HG02588 (cell line): ENCODE measurements at regions not wholly inside any gene's neighbourhood (a gene's known extent, or its start where the extent isn't known, plus 50 kb on each side); places are given as distances from the start of the nearest gene placed in this dataset.
"Not testable (repeated sequence)": the region's sequence is repeated elsewhere in the genome, so short reads cannot be mapped to it uniquely, and the experiment has no call there.

Source experiments
- ATAC-seq: cut with Tn5 transposase; IDR thresholded peaks from one replicate; pipeline ENCODE4 v1.9.1; 2021; ENCODE audit warnings: mild to moderate bottlenecking, moderate library complexity; ENCODE audit not compliant: unreplicated experiment

GRCh38 chr14:43135877-43136411 lies 1371.1 kb downstream of the FSCB start:
- no peak for ATAC-seq

- no peak for ATAC-seq
Observed at GRCh38 chr14:43132441-43132840, 1374.6 kb downstream of the FSCB start.

DNA sequence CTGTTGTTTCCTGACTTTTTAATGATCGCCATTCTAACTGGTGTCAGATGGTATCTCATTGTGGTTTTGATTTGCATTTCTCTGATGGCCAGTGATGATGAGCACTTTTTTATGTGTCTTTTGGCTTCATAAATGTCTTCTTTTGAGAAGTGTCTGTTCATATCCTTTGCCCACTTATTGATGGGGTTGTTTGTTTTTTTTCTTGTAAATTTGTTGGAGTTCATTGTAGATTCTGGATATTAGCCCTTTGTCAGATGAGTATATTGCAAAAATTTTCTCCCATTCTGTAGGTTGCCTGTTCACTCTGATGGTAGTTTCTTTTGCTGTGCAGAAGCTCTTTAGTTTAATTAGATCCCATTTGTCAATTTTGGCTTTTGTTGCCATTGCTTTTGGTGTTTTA lies 1378.7 kb downstream of the FSCB start:
- ATAC-seq: not testable (repeated sequence)

GRCh38 chr14:43127874-43128273 lies 1379.2 kb downstream of the FSCB start:
- not testable (repeated sequence) for ATAC-seq

DNA sequence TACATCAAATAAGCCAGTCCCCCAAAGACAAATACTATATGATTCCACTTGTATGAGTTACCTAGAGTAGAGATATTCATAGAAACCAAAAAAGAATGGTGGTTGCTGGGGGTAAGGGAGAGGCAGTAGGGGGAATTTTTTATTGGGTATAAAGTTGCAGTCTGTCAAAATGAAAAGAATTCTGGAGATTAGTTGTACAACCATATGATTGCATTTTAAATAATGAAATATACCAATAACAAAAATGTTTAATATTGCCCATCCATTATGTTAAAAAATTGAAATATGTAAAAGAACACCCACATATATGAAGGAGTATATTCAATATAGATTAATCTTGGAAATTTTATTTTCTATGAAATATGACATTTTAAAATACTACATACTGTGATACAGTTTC lies 1383.5 kb downstream of the FSCB start:
- no peak for ATAC-seq

DNA sequence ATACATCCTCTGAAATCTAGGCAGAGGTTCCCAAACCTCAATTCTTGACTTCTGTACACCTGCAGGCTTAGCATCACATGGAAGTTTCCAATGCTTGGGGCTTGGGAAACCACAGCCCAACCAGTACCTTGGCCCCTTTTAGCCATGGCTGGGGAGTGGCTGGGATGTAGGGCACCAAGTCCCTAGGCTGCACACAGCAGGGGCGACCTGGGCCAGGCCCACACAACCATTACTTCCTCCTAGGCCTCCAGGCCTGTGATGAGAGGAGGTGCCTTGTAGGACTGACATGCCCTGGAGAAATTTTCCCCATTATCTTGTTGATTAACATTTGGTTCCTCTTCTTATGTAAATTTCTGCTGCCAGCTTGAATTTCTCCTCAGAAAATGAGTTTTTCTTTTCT lies 1387.4 kb downstream of the FSCB start:
- no peak for ATAC-seq

GRCh38 chr14:43116341-43116740 lies 1390.7 kb downstream of the FSCB start:
- ATAC-seq: no peak

DNA sequence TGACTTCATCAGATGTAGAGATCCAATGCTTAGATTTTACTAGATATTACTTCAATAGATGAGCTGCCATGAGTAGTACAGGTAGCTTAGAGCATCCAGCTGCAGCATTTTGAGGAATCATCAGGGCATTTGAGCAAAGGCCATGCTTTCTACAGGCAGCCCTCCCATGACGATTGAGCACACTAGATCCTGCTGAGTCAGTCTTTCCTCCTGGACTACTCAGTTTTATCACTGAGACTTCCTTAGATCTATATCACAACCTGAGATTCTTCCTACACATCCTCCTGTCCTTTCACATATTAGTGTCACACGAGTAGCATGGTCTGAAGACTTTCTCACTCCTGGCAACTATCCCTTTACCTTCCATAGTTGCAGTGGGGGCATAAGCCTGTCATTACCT lies 1401.8 kb downstream of the FSCB start:
- ATAC-seq: no peak

DNA sequence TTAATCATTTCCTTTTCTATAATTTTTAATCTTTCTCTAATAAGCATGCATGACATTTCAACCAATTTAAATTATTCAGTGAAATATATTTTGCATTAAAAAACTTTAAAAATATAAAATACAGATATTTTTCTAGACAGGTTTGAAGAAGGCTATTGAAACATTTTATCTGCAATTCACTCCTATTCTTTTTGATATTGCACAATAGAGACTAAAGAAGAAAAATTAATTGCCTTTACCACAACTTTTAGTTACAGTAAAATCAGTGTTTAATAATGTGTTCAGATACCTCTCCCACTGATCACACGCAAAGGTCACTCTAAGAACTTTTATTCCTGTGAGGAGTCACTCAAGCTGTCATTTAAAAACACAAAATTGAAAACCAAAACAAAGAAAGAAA lies 1416.7 kb downstream of the FSCB start:
- no peak for ATAC-seq

DNA sequence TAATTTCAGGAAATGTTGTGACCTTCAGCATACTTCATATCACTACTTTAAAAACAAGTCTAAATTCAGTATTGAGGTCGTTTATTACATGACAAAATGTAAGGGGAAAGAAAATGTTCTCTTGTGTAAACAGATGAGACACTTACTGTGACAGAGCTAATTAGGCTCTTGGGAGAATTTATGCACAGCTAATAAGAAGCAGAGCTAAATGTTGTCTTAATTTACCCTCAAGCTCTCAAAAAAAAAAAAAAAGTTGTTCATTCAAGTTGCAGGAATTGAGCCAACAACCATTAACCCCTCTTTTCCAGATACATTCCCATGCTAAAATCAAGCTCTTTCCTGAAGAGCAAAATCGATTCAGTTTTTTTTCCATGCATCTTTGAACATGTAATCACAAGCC lies 1419.4 kb downstream of the FSCB start:
- no peak for ATAC-seq

DNA sequence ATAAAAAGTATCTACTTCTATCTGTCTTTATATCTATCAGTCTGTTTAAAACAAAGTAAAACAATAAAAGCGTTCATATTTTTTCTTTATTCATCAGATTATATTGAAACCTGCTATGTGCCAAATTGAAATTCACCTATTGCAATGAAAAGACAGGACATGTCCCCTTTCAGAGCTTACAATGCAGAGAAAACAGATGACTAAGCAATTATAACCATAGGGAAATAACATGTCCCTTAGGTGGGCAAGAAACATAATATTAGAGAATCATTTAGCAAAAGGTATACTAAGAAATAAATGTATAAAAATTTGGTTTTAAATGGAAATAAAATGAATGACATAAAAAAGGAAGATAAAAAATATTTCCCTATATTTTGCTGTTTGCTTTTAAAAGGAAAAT lies 1421.3 kb downstream of the FSCB start:
- no peak for ATAC-seq

DNA sequence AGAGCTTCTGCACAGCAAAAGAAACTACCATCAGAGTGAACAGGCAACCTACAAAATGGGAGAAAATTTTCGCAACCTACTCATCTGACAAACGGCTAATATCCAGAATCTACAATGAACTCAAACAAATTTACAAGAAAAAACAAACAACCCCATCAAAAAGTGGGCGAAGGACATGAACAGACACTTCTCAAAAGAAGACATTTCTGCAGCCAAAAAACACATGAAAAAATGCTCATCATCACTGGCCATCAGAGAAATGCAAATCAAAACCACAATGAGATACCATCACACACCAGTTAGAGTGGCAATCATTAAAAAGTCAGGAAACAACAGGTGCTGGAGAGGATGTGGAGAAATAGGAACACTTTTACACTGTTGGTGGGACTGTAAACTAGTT lies 1439.7 kb downstream of the FSCB start:
- ATAC-seq: not testable (repeated sequence)

DNA sequence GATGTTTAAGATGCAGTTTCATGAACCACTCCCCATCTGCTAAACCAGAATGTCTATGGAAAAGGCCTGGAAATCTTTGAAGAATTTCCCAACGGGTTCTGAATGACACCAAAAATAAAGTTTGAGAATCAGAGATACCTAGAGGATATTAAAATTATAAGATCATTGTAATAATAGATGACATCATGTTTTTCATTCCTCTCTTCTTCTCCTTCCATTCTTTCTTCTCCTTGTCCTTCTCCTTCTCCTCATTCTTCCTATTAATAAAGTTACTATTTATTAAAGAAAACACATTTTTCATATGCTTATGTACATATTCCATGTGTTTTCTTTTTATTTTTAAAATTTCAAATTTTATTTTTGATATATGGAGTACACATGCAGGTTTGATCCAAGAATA lies 1449.4 kb downstream of the LRFN5 start:
- no peak for ATAC-seq

- no peak for ATAC-seq
Observed at GRCh38 chr14:43052897-43053296, 1446.2 kb downstream of the LRFN5 start.

DNA sequence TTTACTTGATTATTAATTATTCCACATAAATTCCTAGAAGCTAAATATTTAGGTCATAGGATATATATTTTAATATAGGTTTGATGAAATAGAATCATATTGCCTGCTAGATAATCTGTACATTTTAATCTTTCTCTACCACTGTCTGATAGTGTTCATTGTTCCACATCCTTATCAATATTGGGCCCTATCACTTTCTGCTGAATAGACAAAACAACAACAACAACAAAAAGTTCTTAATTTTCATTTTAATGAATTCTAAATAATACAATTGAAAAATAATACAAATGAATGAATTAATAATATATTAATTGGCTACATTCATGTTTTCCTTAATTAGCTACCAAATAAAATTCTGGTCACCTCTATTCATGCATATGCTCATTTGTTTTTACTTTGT lies 1437.2 kb downstream of the LRFN5 start:
- no peak for ATAC-seq

DNA sequence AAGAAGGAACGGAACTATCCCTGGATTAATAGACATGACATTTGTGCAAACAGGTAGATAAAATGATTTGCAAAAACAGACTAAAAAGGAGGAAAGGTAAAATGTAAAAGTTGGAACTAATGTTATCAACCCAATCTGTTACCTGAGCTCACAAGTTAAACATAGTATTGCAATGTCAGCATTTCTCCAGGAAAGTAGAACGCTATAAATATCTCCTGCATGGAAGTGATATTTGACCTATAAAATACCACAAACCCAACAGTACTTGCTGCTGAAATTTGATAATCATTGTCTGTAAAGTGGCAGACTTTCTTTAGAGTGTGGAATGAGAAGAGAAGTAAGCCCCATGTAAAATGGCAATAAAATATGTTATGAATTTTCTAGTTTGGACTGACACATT lies 1435.7 kb downstream of the LRFN5 start:
- ATAC-seq: no peak

DNA sequence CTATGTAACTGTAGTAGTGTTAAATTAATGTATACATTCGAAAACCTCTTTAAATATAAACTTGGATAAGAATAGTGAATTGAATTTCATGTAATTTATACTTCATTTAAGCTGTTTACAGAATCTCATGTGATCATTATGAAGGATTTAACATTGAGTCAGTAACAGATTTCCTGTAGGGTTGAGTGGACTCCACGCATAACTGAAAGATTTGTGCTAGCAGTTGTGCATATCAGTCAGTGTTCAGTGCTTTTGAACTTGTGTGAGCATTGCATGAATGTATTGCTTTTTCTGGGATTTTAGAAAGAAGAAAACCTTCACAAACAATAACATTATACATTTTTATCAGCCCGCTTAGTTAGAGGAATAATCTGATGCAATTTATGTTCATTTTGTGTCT lies 1435.3 kb downstream of the LRFN5 start:
- no peak for ATAC-seq

DNA sequence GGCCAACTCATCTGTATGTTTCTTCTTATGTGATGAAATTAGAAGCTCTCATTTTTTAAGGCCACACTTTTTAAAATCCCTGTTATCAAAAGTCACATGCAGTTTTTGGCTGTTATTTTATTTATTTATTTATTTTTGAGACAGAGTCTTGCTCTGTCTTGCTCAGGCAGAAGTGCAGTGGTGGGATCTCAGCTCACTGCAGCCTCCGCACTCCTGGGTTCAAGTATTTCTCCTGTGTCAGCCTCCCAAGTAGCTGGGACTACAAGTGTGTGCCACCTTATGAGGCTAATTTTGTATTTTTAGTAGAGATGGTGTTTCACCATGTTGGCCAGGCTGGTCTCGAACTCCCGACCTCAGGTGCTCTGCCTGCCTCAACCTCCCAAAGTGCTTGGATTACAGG lies 1434.5 kb downstream of the LRFN5 start:
- ATAC-seq: no peak

- ATAC-seq: no peak
Observed at GRCh38 chr14:43039881-43040280, 1433.2 kb downstream of the LRFN5 start.

GRCh38 chr14:43031598-43031997 lies 1424.9 kb downstream of the LRFN5 start:
- ATAC-seq: no peak

DNA sequence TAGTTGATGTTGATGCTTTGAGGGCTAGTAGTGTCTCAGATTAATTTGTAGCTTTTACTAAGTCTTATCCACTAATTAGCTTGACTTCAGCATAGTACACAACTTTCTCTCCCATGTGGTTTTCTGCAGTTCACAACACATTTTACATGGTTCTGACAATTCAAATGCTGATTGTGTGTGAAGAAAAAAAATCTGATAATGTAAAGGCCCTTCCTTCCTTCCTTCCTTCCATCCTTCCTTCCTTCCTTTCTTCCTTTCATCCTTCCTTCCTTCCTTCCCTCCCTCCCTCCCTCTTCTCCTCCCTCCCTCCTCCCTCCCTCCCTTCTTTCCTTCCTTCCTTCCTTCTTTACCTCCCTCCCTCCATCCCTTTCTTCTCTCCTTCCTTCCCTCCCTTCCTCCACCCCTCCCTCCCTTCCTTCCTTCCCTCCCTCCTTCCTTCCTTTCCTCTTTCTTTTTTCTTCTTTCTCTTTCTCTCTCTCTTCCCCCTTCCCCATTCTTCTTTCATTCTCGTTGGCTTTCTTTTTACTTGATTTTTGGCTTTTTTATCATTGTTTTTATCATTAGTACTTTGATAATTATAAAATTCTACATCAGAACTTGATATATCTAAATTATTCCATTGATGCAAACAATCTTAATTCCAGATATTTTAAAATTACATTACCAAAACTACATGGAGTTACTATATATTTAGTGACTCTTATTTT lies 1415.6 kb downstream of the LRFN5 start:
- ATAC-seq: no peak

GRCh38 chr14:43019826-43020225 lies 1413.2 kb downstream of the LRFN5 start:
- ATAC-seq: no peak

DNA sequence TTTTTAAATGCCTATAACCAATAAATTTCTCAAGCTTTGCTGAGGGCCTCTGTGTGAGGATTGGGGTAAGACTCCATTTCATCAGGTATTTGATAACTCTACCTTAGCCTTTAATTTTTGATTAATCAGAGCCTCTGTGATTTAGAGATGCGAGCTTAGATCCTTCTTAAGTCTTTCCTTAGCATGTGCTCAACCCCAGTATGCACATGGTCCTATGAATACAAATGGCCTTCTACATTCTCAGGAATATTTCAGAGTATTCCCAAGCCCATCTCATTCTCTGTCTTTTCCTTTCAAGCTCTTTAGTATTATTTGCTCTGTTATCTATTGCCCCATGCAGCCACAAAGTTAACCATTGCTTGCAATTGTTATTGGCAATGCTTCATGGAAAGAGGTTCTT lies 1407.7 kb downstream of the LRFN5 start:
- no peak for ATAC-seq
